GM21529 (cell line): ENCODE measurements at regions not wholly inside any gene's neighbourhood (a gene's known extent, or its start where the extent isn't known, plus 50 kb on each side); places are given as distances from the start of the nearest gene placed in this dataset.
A peak's percentile ranks its signal among the peaks of the same experiment; 100 is the strongest.

Experiments
- ATAC-seq: cut with Tn5 transposase; IDR thresholded peaks from one replicate; pipeline ENCODE4 v1.9.1; 2021; ENCODE audit not compliant: unreplicated experiment

GRCh38 chr6:16078064-16078463 lies 50.8 kb upstream of the MYLIP start:
- ATAC-seq = peak; percentile 95

- no peak for ATAC-seq
Measured at GRCh38 chr6:16069671-16070070, 59.2 kb upstream of the MYLIP start.

GRCh38 chr6:16069222-16069621 lies 59.7 kb upstream of the MYLIP start:
- ATAC-seq = no peak

- no peak for ATAC-seq
Measured at GRCh38 chr6:16067568-16067967, 61.3 kb upstream of the MYLIP start.

- no peak for ATAC-seq
Measured at GRCh38 chr6:16064671-16065072, 64.2 kb upstream of the MYLIP start.

- ATAC-seq = no peak
Measured at GRCh38 chr6:16063580-16063979, 65.3 kb upstream of the MYLIP start.

- no peak for ATAC-seq
Measured at GRCh38 chr6:16061818-16062217, 67.1 kb upstream of the MYLIP start.

GRCh38 chr6:16060039-16060438 lies 68.8 kb upstream of the MYLIP start:
- no peak for ATAC-seq

GRCh38 chr6:16059496-16059895 lies 69.4 kb upstream of the MYLIP start:
- ATAC-seq = no peak

- ATAC-seq = no peak
Measured at GRCh38 chr6:16058929-16059345, 69.9 kb upstream of the MYLIP start.

- ATAC-seq = no peak
Measured at GRCh38 chr6:16058201-16058928, 70.5 kb upstream of the MYLIP start.

GRCh38 chr6:16057446-16057845 lies 71.4 kb upstream of the MYLIP start:
- no peak for ATAC-seq

- ATAC-seq = no peak
Measured at GRCh38 chr6:16056263-16056870, 72.5 kb upstream of the MYLIP start.

GRCh38 chr6:16055852-16056251 lies 73.0 kb upstream of the MYLIP start:
- ATAC-seq = no peak

GRCh38 chr6:16049168-16049567 lies 79.7 kb upstream of the MYLIP start:
- ATAC-seq = no peak

GRCh38 chr6:16048221-16048620 lies 80.7 kb upstream of the MYLIP start:
- ATAC-seq = no peak

- ATAC-seq = no peak
Measured at GRCh38 chr6:16047435-16047990, 81.4 kb upstream of the MYLIP start.

GRCh38 chr6:16045238-16045637 lies 83.6 kb upstream of the MYLIP start:
- no peak for ATAC-seq

GRCh38 chr6:16044211-16044643 lies 84.7 kb upstream of the MYLIP start:
- ATAC-seq = no peak

GRCh38 chr6:16043171-16044135 lies 85.4 kb upstream of the MYLIP start:
- ATAC-seq = peak; percentile 61

GRCh38 chr6:16042751-16043150 lies 86.1 kb upstream of the MYLIP start:
- no peak for ATAC-seq
